ENCODE measurements at regions not wholly inside any gene's neighbourhood (a gene's known extent, or its start where the extent isn't known, plus 50 kb on each side); places are given as distances from the start of the nearest gene placed in this dataset.

DNA sequence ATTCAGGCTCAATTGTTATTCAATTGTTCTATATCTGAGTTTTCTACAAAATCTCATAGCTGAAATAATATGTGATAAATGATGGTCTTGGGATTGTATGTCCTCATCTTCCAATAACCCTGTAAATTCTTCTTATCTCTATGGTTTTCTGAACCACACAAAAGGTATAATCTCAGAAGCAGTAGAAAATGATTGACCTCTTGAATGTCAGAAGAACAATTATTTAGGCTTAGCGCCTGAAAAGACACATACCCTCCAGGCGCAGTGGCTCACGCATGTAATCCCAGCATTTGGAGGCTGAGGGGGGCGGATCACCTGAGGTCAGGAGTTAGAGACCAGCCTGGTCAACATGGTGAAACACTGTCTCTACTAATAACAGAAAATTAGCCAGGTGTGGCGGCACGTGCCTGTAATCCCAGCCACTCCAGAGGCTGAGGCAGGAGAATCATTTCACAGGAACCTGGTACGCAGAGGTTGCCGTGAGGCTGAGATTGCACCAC, 288.0 kb upstream of the TBC1D5 start:
- DNase-seq, result no peak

DNA sequence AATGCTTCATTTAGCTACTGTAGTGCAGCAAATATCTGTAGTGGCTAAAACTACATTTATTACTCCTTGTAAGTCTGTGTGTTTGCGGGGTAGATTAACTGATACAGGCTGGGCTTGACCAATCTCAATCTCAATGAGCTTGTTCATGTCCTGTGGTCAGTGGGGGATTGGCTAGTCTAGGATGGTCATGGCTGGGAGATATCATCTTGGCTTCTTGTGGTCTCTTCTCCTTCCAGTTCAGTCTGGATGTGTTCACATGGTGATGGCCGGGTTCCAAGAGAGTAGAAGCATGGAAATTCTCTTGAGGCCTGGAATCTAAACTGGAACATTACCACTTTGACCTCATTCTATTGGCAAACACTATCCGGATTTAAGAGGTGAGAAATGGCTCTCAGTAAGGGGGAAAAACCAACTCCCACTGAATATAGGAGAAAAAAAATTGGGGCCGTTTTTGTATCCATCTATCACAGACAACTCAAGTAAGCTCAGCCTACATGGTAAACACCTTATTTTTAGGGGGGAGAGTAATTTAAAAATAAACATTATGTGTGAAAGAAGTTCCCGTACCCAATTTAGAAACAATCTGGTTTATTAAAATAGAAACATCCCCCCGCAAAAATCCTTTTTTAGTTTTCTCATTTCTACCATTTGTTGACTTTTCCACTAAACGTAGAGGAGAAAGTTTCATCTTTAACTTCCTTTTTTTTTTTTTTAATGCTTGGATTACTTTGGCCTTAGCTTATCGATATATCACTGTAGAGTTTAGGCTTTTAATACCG, 284.9 kb upstream of the TBC1D5 start:
- DNase-seq, result no peak

DNA sequence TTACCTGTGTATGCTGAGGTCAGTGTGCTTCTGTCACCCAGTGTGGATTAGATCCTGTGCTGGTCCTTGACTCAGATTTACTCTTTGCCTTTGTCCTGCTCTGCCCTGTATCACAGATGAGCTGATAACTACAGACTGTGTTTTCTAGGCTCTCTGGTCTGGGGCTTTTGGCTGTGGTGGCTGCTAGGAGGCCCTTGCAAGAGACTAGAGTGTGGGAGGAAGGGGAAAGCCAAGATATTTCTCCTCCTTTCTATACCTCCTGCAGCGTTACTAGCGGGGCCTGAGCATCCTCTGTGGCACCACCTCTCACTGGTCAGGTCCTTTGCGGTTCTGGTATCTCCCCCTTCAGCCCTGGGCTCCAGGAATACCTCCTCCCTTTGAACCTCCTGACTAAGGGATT, 282.3 kb upstream of the TBC1D5 start:
- DNase-seq, result no peak

DNA sequence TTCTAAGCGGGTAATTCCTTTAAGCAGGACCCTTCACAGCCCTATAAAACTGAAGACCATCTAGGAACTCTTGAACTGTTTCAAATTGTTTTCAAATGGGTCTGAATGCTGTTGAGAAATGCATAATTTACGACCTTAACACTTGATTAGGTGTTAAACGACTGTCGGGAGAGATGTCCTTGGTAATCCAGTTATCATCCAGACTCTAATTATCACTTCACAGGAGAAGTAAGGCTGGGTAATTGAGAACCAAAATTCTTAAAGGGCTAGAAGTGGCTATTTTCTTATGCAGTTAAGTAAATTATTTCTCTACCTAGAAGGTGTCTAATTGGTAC, 276.7 kb upstream of the TBC1D5 start:
- no peak for DNase-seq

DNA sequence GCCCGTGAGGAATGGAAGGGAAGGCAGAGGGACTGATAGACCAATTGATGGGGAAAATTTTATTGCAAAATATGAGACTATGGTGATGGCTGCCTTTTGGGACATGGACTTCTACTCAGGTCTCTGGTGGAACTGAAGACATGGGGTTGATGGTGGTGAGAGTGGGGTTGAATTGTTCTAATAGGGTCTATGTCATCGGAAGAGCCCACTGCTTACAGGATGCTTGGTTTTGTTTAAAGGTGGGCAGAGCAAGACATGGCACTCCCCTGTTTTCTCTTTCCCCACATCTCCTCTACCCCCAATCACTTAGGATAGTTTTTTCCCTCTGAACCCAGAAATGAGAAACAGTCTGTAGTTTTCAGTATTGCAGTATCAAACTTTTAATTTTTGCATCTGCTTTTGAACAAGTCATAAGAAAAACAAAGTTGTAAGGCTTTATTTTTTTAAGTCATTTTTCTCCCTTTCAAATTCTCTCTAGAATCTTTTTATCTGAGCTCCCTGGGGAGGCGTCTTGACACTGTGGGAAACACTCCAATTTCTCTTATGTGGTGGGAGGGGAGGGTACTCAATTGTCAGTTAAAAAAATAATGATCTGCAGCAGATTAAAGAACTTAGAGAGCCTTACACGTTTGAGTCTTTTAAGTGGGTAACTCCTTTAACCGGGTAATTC, 276.2 kb upstream of the TBC1D5 start:
- no peak for DNase-seq

DNA sequence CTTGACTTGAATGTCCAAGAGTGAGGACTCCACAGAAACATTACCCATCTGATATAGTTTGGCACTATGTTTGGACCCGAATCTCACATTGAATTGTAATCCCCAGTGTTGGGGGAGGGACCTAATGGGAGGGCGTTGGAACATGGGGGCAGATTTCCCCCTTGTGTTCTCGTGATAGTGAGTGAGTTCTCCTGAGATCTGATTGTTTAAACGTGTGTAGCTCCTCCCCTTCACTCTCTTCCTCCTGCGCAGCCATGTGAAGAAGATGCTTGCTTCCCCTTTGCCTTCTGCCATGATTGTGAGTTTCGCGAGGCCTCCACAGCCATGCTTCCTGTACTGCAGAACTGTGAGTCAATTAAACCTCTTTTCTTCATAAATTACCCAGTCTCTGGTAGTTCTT, 273.9 kb upstream of the TBC1D5 start:
- no peak for DNase-seq

DNA sequence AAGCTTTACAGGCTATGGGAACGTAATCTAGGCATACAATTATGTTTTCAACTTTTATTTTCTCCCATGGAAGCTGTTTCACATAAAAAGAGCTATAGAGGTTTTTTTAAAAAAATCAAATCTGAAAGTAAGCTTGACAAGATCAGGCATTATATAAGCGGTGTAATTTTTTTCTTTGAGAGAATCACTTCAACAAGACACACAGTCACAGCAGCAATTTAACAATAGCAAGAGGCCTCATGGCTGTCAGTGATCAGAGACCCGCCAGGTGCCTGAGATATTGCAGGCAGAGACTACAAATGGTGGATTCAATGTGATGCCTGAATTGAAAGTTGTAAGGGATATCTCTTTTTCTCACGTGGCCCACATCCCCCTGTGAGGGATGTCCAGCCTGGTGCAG, 270.5 kb upstream of the TBC1D5 start:
- no peak for DNase-seq

DNA sequence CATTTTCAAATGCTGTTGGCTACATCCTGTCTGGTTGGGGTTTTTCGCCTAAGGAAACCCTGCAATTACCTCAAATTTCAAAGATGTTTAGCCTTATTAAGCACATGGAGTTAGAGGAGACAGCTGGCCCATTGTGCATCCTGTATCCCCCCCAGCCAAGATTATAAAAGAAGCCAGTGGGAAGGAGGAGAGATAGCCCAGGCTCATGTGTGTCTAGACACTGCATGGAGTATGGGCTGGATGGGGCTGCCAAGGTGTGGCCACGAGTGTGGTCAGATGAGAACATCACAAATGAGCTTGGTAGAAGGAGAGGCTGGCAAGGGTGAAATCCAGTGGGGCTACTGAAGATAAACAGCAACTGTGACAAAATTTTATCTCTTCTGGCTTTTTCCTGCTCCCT, 270.0 kb upstream of the TBC1D5 start:
- no peak for DNase-seq

DNA sequence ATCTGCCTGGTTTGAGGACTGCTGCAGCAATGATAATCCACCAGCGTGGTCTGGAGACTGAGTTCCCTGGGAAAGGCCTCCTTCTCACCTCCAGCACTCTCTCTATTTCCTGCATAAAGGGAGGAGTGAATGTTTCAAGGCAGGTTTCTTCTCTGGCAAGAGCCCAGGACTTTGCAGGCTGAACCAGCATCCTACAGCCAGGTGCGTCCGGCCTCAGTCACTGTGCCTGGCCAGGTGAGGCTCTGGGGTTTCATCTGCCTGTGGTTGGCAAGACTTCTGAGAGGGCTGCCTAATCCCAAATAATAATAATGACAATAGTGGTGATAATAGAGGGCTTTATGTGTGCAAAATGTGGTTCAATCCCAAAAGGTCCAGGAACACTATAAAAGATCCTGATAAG, 269.0 kb upstream of the TBC1D5 start:
- no peak for DNase-seq

DNA sequence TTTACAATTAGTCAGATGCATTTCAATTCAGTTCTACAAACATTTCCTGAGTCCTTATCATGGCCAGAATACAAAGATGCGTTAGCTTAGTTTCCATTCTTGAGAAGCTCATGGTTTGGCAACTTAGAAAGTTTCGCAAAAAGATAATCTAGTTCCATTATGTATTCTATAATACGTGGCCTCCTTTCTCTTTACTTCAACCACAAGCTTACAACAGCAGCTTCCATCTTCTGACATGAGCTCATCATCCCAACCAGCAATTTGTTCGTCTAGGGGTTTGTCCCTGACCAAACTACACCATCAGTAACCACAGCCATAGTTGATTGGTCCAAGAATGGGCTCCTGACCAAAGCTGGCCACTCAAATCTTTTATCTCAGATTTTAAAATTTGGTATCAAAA, 267.6 kb upstream of the TBC1D5 start:
- DNase-seq, result no peak

DNA sequence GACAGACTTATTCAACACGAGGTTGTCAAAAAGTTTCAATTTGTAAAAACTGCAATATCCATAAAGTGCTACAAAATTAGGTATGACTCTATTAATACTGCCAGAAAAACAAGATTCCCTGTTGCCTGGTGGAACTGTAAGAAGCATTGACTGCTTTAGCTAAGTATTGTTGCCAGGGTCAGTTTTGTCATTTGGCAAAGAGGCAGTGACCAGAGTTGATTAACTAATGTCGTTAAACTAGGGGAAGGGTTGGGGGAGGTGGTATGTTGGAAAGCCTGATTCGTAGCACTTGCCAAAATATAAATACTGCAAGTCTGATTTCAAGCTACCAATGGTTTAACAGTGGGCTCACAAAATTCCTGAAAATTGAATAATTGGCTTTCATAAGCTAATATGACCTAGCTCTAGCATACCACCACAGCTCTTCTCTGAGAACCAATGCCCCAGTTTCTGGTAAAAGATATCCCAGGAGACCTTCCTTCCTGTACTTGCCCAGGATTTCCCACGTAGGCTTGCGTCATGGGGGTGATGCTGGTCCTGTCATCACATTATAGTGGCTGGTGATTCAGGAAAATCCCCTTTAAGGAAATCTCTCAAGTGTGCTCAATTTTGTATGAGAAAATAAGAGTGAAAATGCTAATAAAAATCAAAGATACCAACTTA, 266.4 kb upstream of the TBC1D5 start:
- DNase-seq, result no peak

DNA sequence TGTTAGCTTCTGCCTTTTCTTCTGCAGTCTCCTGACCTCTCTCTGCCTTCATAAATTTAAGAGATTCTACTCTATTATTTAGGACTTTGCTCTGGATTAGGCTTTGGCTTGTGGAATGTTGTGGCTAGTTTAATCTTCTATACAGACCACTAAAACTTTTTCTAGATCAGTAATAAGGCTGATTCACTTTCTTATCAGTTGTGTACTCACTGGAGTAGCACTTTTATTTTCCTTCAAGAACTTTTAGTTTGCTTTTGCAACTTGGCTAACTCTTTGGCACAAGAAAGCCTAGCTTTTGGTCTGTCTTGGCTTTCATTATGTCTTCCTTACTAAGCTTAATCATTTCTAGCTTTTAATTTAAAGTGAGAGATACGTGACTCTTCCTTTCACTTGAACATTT, 265.5 kb upstream of the TBC1D5 start:
- no peak for DNase-seq

DNA sequence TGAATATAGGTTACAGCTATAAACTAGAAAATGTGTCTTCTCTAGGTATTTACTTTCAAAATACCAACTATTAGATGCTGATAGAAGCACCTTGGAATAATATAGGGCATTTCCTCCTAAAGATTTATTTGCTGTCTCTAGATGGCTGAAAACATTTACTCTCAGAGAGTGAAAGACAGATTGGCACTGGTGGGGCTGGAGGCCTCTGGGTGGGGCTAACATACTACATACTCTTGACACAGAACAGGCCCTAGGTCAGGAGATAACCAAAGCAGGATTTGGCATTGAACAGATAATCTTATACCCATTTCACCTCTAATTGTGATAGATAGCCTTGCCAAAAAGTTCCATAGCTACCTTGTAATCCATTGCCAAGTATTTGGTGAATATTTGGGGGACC, 253.3 kb upstream of the TBC1D5 start:
- no peak for DNase-seq

DNA sequence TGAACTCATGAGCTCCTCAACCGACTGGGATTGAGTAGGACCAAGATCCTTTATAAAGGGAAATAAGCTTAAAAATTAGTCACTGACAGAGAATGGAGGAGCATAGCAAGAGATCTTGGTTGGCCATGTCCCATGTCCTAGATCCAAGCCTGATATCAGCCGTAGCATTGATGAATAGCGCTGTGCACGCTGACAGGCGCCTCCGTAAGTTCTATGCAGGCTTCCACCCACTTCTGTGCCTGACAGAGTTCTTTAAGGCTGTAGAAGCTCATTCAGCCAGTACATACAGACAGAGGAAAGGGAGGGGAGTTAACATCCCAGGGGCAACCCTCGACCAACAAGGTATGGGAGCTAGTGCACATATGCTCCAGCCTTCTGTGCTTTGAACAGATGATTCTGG, 251.7 kb upstream of the TBC1D5 start:
- DNase-seq, result no peak

DNA sequence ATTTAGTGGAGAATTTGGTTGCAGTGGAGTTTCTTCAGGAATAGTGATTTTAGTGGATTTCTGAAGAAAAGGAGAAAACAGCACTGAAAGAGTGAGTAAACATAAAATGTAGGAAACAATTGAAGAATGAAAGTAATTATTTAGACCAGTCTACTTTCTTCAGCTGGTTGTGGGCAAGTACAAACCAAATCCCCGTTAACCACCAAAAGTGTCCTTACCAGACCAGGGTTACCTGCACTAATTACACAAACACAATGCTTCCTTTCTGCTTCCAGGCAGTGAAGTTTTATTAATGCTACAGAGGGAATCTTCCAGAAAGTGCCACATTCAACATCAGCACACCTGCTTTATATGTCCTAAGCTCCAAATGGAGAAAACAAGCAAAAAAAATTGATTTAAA, 248.0 kb upstream of the TBC1D5 start:
- no peak for DNase-seq

DNA sequence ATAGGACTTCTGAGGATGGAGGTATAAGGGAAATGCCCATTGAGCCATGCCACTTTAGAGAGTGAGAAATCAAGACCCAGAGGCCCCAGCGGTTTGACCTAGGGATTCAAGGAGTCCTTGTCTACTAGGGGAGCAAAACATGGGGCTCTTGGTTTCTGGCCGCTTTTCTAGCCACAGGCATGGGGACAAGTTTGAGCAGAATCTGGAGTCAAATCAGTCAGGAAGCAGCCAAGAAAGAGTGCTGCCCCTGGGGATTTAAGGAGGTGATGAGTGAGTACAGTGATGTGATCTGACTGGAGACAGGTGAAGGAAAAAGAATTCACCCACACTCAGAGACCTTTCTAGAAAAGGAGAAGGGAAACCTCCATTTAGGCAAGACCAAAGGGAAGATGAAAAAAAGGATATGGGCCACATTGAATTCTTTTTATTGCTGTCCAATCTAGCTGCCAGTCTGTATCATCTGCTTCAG, 244.0 kb upstream of the TBC1D5 start:
- DNase-seq, result no peak

DNA sequence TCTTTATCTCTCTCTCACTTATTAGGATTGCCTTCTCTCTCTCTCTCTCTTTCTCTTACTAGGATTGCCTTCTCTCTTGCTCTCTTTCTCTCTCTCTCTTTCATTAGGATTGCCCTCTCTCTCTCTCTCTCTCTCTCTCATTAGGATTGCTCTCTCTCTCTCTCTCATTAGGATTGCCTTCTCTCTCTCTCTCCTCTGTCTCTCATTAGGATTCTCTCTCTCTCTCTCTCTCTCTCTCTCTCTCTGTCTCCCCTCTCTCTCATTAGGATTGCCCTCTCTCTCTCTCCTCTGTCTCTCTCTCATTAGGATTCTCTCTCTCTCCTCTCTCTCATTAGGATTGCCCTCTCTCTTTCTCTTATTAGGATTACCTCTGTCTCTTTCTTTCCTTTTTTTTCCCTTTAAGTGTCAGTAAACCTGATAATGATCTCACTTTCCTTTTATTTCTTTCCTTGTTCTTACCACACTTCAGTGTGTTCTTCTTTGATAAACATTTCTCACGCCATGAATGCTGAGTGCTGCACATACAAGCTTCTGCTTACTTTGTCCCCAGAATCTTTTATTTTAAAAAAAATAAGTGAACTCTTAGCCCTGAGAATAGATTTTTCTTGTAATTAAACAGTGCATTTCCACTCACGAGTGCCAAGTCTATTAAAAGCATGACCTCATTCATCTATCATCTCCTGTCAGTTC, 243.4 kb upstream of the TBC1D5 start:
- no peak for DNase-seq

DNA sequence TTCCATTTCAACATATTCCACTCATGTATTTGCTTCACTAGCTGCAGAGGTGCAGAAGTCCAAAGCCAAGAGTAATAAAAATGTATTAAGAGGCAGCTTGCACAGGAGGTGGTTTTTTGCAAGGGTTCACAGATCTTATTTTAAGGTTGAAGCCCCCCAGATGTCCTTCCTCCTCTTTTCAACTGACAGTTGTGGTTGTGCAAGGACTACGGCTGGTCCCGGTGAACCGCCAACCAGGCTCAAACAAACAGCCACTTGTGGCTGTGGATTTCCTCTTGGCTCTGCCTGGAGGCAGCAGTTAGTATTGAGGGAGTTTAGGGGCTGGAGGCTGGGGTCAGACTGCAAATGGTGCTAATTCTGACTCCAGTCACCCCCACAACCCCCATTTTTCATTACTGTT, 240.7 kb upstream of the TBC1D5 start:
- no peak for DNase-seq

DNA sequence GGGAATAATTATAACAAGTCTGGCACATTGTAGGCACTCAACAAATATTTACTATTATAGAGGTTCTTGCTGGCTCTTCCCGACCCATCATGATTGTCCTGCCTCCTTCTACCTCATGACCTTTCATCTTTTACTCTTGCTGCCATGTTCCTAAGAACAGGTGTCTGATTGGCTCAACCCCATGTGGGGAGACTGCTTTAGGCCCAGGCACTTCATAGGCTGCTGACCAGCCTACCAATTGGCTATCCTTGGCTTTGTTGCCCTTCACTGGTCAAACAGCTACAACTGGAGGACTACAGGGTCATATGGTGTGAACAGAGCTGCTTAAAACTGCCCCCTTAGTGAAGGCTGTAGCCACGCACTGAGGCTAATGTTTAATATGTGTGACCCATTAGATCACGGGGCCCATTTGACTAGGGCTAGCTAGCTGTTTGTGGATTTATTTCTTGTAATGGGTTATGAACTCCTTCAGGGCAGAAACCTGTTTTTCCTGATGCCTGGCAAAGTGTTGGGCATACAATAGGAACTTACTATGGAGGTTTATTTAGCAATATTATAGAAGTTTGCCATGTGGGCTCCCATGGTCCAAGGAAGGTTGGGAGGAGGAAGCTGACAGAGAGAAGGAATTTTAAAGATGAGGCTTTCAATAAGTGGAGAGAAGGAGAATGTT, 239.9 kb upstream of the TBC1D5 start:
- no peak for DNase-seq

DNA sequence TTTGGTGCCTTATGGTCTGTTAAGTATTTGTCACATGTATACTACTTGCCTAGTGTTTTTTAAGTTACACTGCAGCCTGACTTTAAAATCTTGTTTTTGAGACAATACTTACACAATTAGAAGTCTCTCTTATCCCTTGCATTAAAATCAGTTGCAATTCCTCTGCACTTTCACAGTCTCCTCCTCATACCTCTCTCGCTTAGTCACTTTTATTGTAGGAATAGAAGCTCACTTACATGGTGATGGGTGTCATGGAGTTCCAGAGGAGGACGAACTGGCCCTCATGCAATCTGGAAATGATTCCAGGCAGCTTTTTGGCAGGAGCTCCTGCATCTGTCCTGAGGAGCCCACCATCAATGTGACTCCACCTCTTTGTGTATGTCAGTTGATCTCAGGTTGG, 238.4 kb upstream of the TBC1D5 start:
- no peak for DNase-seq

DNA sequence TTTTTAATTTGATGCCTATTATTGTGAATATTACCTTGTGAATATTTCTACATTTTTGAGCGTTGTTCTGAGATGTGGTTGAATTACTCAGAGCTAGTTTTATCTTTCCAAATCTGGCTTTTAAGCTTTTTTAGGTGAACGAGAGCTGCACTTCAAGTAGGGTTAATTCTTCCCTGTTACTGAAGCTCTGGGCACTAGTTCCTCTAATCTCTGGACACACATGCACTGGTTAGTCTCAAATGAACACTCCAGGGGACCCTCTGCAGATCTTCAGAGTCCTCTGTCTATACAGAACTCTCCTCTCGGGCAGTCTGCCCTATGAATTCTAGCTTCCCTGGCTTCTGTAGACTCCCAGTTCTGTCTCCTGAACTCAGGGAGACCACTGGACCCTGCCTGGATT, 237.5 kb upstream of the TBC1D5 start:
- no peak for DNase-seq

DNA sequence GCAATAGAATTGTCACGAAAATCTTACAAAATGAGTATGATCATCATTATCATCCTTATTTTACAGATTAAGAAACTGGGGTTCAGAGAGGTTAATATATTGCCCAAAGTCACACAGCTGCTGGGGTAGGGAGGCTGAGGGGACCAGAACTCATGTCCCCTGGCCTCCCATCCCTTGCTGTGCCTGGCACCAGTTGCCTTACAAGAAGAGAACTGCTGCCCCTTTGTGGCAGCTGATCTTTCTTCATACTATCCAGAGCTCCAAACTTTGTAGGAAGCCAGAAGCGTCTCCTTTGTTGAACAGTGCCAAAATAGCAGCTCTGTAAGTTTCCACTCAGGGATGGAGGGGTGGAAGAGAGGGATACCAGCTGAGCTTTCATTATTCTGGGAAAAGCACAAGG, 236.8 kb upstream of the TBC1D5 start:
- no peak for DNase-seq

Data from DMS 273 treated with DMSO at 0.1 percent for 48 hours (cell line).